Neuronal stem cell (in vitro differentiated cells): ENCODE measurements at regions not wholly inside any gene's neighbourhood (a gene's known extent, or its start where the extent isn't known, plus 50 kb on each side); places are given as distances from the start of the nearest gene placed in this dataset.

Experiments used
- DNase-seq: peaks from one replicate; pipeline ENCODE4 v3.0.0-alpha.2; 2013; ENCODE audit warnings: low spot score
- H2AFZ ChIP-seq: one replicate; pipeline ENCODE4 v1.6.1; 2013; ENCODE audit warnings: mild to moderate bottlenecking, low read length, inconsistent platforms
- H2AK5ac ChIP-seq: 2 replicates; pipeline ENCODE4 v1.6.1; 2013; ENCODE audit warnings: low read depth, mild to moderate bottlenecking, inconsistent platforms, low read length, moderate library complexity, mixed read lengths
- H2BK120ac ChIP-seq: 2 replicates; pipeline ENCODE4 v1.6.1; 2013; ENCODE audit warnings: low read depth, mild to moderate bottlenecking, inconsistent platforms, low read length, moderate library complexity, mixed read lengths
- H2BK12ac ChIP-seq: one replicate; pipeline ENCODE4 v1.6.1; 2013; ENCODE audit warnings: low read length, inconsistent platforms
- H2BK15ac ChIP-seq: 2 replicates; pipeline ENCODE4 v1.6.1; 2013; ENCODE audit warnings: mild to moderate bottlenecking, low read length, inconsistent platforms, mixed read lengths
- H2BK5ac ChIP-seq: one replicate; pipeline ENCODE4 v1.6.1; 2013; ENCODE audit warnings: inconsistent platforms, mild to moderate bottlenecking, low read length, moderate library complexity
- H3K14ac ChIP-seq: one replicate; pipeline ENCODE4 v1.6.1; 2013; ENCODE audit warnings: low read length, inconsistent platforms
- H3K18ac ChIP-seq: 2 replicates; pipeline ENCODE4 v1.6.1; 2013; ENCODE audit warnings: low read length, inconsistent platforms
- H3K23ac ChIP-seq: 2 replicates; pipeline ENCODE4 v1.6.1; 2013; ENCODE audit warnings: low read depth, mild to moderate bottlenecking, mixed read lengths, low read length, inconsistent platforms; ENCODE audit not compliant: poor library complexity
- H3K27ac ChIP-seq: replicated peaks from 3 replicates; pipeline ENCODE4 v1.5.1; 2013; ENCODE audit warnings: low read length, inconsistent platforms
- H3K27me3 ChIP-seq, 3 experiments: 2 replicates each; pipeline ENCODE4 v1.6.1; 2013; ENCODE audit warnings: low read length in 3 of 3, mild to moderate bottlenecking in 2 of 3, inconsistent platforms in 1 of 3, low read depth in 1 of 3, mixed read lengths in 1 of 3, moderate library complexity in 1 of 3; ENCODE audit not compliant: control insufficient read depth in 3 of 3, insufficient read depth in 3 of 3
- H3K36me3 ChIP-seq, 2 donors: replicated peaks in 1 of 2; 2 replicates each; pipeline ENCODE4 v1.6.1; 2013; ENCODE audit warnings: low read length in 2 of 2; ENCODE audit not compliant: control insufficient read depth in 2 of 2, insufficient read depth in 2 of 2
- H3K4ac ChIP-seq: 2 replicates; pipeline ENCODE4 v1.6.1; 2013; ENCODE audit warnings: inconsistent platforms, mild to moderate bottlenecking, low read length, moderate library complexity
- H3K4me1 ChIP-seq, 2 donors: 1 replicate in 1 of 2; 2 replicates in 1 of 2; pipeline ENCODE4 v1.6.1; 2013; ENCODE audit warnings: low read length in 2 of 2, low read depth in 1 of 2; ENCODE audit not compliant: control insufficient read depth in 2 of 2, insufficient read depth in 1 of 2
- H3K4me2 ChIP-seq: one replicate; pipeline ENCODE4 v1.6.1; 2013; ENCODE audit warnings: mild to moderate bottlenecking, low read length, inconsistent platforms; ENCODE audit not compliant: insufficient read depth, poor library complexity, severe bottlenecking
- H3K4me3 ChIP-seq, 2 donors: 2 replicates each; pipeline ENCODE4 v1.5.1; 2013; ENCODE audit warnings: low read length in 2 of 2, mild to moderate bottlenecking in 2 of 2, inconsistent platforms in 1 of 2, moderate library complexity in 1 of 2
- H3K79me1 ChIP-seq: one replicate; pipeline ENCODE4 v1.6.1; 2013; ENCODE audit warnings: low read depth, mild to moderate bottlenecking, inconsistent platforms, low read length, moderate library complexity
- H3K9ac ChIP-seq: one replicate; pipeline ENCODE4 v1.6.1; 2013; ENCODE audit warnings: mild to moderate bottlenecking, low read depth, low read length, inconsistent platforms; ENCODE audit not compliant: poor library complexity
- H3K9me3 ChIP-seq, 2 donors: replicated peaks in 1 of 2; 2 replicates each; pipeline versions ENCODE3 to v1.6.1; 2013; ENCODE audit warnings: low read length in 2 of 2, mild to moderate bottlenecking in 2 of 2, inconsistent platforms in 1 of 2, low read depth in 1 of 2, mixed read lengths in 1 of 2, moderate library complexity in 1 of 2; ENCODE audit not compliant: control insufficient read depth in 2 of 2, insufficient read depth in 1 of 2
- H4K8ac ChIP-seq: one replicate; pipeline ENCODE4 v1.6.1; 2013; ENCODE audit warnings: low read depth, mild to moderate bottlenecking, inconsistent platforms, low read length, moderate library complexity
- H4K91ac ChIP-seq: one replicate; pipeline ENCODE4 v1.6.1; 2013; ENCODE audit warnings: low read length, low read depth, mild to moderate bottlenecking, inconsistent platforms; ENCODE audit not compliant: poor library complexity
- WGBS, 2 donors: extraction: QIAGEN DNeasy Blood & Tissue Kit; methylation state at CpG; one replicate each; pipeline ENCODE4 v1.1.7; 2013; ENCODE audit warnings: missing lambda C conversion rate in 2 of 2, mixed read lengths in 1 of 2; ENCODE audit not compliant: insufficient read length in 2 of 2, insufficient replicate concordance in 1 of 2; ENCODE audit errors: extremely low coverage in 2 of 2; 5-methylcytosine and 5-hydroxymethylcytosine counted together

DNA sequence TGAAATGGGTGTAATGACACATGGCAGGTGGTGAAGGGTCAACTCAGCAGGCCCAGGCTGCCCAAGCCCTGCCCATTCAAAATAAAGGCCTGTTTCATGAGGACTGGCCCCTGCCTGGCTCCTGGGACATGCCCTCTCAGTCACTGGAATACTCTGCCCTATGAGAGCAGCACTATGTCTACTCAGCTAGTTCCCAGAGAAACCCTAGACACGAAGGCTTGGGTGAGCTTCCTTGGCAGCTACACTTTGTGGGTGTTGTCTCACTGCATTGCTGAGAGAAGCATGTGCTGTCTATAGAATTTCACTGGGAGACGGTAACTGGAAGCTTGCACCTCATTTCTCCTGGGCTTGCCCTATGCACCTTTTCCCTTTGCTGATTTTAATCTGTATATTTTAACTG is 752.8 kb downstream of the LIG4 start:
- H3K9me3 ChIP-seq, result no peaks in the 10 kb centered on the region
- no peak overlapping the region for H3K23ac ChIP-seq
- H3K14ac ChIP-seq, result peak overlapping the region; percentile 71
- H4K91ac ChIP-seq, result no peak overlapping the region
- no peak overlapping the region for H2BK5ac ChIP-seq
- H3K27ac ChIP-seq, result no peak overlapping the region
- H3K4ac ChIP-seq, result no peak overlapping the region
- no peak overlapping the region for H3K4me2 ChIP-seq
- H2AFZ ChIP-seq, result no peak overlapping the region
- H3K4me1 ChIP-seq, result peaks cover 0 to 3% of the 10 kb centered on the region in 2 donors
- no peaks in the 10 kb centered on the region for H3K27me3 ChIP-seq
- no peak overlapping the region for H3K4me3 ChIP-seq
- no peak overlapping the region for H2BK15ac ChIP-seq
- no peak overlapping the region for H2BK12ac ChIP-seq
- DNase-seq, result no peak
- H2AK5ac ChIP-seq, result no peak overlapping the region
- no CpG with 5 or more reads among the region's 2 CpGs for WGBS, 2 donors
- H3K18ac ChIP-seq, result no peak overlapping the region
- no peaks in the 10 kb centered on the region for H3K36me3 ChIP-seq
- H2BK120ac ChIP-seq, result no peak overlapping the region
- H3K79me1 ChIP-seq, result no peaks in the 10 kb centered on the region
- H3K9ac ChIP-seq, result no peak overlapping the region
- no peak overlapping the region for H4K8ac ChIP-seq

DNA sequence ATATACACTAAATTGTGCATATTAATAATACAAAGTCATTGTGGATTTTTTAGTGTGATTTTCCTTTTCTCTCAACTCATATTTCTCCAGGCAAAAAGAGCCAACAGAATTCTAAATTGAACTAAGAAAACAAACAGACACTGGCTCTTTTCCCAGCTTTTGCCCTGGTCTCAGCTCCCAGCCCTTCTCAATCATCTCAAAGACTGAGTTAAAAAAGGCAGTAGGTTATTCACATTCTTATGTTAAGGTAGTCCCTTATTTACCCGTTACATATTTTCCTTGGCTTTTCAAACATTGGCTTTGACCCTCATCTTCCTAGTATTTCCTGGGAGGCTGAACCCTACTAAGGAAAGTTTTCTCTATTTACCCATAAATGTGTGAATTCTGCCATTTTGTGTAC is 753.6 kb downstream of the LIG4 start:
- DNase-seq, result no peak
- no CpG with 5 or more reads among the region's 1 CpG for WGBS, 2 donors
- no peak overlapping the region for H4K8ac ChIP-seq

DNA sequence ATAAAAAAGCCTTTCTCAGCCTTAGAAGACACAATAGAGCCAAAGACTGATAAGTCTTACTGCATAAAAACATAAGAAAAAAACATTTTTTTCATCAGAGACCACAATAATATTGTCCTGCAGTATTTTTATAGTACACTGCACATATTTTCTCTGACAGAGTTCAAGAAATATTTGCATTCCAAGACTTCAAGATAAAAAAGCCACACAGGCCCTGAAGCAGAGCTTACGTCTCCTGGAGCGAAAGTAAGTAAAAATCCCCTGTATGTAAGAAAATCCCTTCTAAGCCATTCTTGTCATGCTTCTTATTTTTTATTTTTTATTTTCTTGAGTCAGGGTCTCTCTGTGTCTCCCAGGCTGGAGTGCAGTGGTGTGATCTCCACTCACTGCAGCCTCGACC is 755.9 kb downstream of the LIG4 start:
- no peak overlapping the region for H2AFZ ChIP-seq
- H2BK12ac ChIP-seq, result no peak overlapping the region
- H3K79me1 ChIP-seq, result no peaks in the 10 kb centered on the region
- H3K4me2 ChIP-seq, result no peak overlapping the region
- H3K9ac ChIP-seq, result no peak overlapping the region
- peaks cover 0 to 3% of the 10 kb centered on the region in 2 donors for H3K4me1 ChIP-seq
- no peak overlapping the region for H3K18ac ChIP-seq
- H2BK5ac ChIP-seq, result no peak overlapping the region
- no peaks in the 10 kb centered on the region for H3K9me3 ChIP-seq
- H3K36me3 ChIP-seq, result no peaks in the 10 kb centered on the region
- H2BK120ac ChIP-seq, result no peak overlapping the region
- no peak overlapping the region for H2BK15ac ChIP-seq
- no peak overlapping the region for H3K23ac ChIP-seq
- H3K27ac ChIP-seq, result no peak overlapping the region
- H2AK5ac ChIP-seq, result no peak overlapping the region
- H4K91ac ChIP-seq, result no peak overlapping the region
- WGBS, 2 donors, result no CpG with 5 or more reads among the region's 3 CpGs
- DNase-seq, result no peak
- no peak overlapping the region for H3K4ac ChIP-seq
- no peak overlapping the region for H3K4me3 ChIP-seq
- H4K8ac ChIP-seq, result no peak overlapping the region
- H3K27me3 ChIP-seq, result no peaks in the 10 kb centered on the region
- H3K14ac ChIP-seq, result no peak overlapping the region

More for the DNA sequence above, 753.6 kb downstream of the LIG4 start:
- Histone ChIP-seq H3K79me1 (no peaks in the 10 kb centered on the region), H3K4me3 (no peak overlapping the region), H3K4me2 (no peak overlapping the region), H2BK120ac (no peak overlapping the region), H3K9ac (no peak overlapping the region), H3K27ac (no peak overlapping the region), H4K91ac (no peak overlapping the region), H3K18ac (no peak overlapping the region), H2AK5ac (no peak overlapping the region), H2BK5ac (no peak overlapping the region), H2BK12ac (no peak overlapping the region), H3K4me1 (peaks cover 0 to 3% of the 10 kb centered on the region in 2 donors), H3K36me3 (no peaks in the 10 kb centered on the region), H3K4ac (no peak overlapping the region), H2BK15ac (no peak overlapping the region), H3K23ac (no peak overlapping the region), H3K27me3 (no peaks in the 10 kb centered on the region), H3K14ac (no peak overlapping the region), H2AFZ (no peak overlapping the region), H3K9me3 (no peaks in the 10 kb centered on the region)

DNA sequence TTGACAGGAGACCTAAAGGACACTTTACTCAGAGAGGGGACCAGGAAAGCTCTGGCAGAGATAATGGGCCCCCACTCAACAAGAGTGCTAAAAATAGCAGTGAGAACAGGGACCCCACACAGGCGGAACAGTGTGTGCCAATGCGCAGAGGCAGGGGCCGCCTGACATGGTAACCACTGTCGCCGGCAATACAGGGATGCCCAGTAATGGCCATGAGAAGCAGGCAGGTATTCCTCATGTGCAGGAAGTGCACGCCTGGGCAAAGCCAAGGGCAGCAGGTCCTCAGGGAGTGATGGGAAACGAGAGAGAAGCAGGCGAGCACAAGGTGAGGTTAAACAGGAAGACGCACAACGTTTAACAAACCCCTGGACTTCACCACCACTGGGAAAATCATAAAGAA is 757.1 kb downstream of the LIG4 start:
- H3K9ac ChIP-seq, result no peak overlapping the region
- no peak overlapping the region for H3K4me3 ChIP-seq
- peak overlapping the region; percentile 94 for H3K14ac ChIP-seq
- no peak overlapping the region for H4K91ac ChIP-seq
- H3K9me3 ChIP-seq, result peaks cover under 1% of the 10 kb centered on the region in 2 donors
- no peak overlapping the region for H3K4me2 ChIP-seq
- no peak overlapping the region for H2AFZ ChIP-seq
- no peak overlapping the region for H3K4ac ChIP-seq
- no peaks in the 10 kb centered on the region for H3K27me3 ChIP-seq
- H2BK12ac ChIP-seq, result no peak overlapping the region
- H2BK15ac ChIP-seq, result no peak overlapping the region
- H2BK120ac ChIP-seq, result no peak overlapping the region
- H3K27ac ChIP-seq, result no peak overlapping the region
- H3K23ac ChIP-seq, result no peak overlapping the region
- peak overlapping the region; percentile 71 for H3K18ac ChIP-seq
- H3K79me1 ChIP-seq, result no peaks in the 10 kb centered on the region
- H4K8ac ChIP-seq, result peak overlapping the region; percentile 82
- no peak overlapping the region for H2AK5ac ChIP-seq
- no peak overlapping the region for H2BK5ac ChIP-seq
- no peaks in the 10 kb centered on the region for H3K36me3 ChIP-seq
- DNase-seq, result no peak
- peaks cover 0 to 3% of the 10 kb centered on the region in 2 donors for H3K4me1 ChIP-seq
- WGBS, 2 donors, result no CpG with 5 or more reads among the region's 10 CpGs
